Peyer's patch (tissue), 4 donors: ENCODE measurements at regions not wholly inside any gene's neighbourhood (a gene's known extent, or its start where the extent isn't known, plus 50 kb on each side); places are given as distances from the start of the nearest gene placed in this dataset.

Experiments used
- CTCF ChIP-seq, 6 experiments: fragments of 450-650 bp in 4 of 6; fragments of 200-600 bp in 2 of 6; sonication (generic) in 1 of 6; IDR thresholded peaks; one replicate each; pipeline ENCODE4 v1.5.1; 2017 to 2019; ENCODE audit warnings: antibody characterized with exemption in 6 of 6, mild to moderate bottlenecking in 3 of 6, moderate library complexity in 1 of 6
- POLR2A ChIP-seq, 2 donors: fragments of 450-650 bp; IDR thresholded peaks; one replicate each; pipeline ENCODE4 v1.5.1; 2017; ENCODE audit warnings: antibody characterized with exemption in 2 of 2, mild to moderate bottlenecking in 2 of 2, moderate library complexity in 2 of 2

- TF ChIP-seq CTCF (IDR thresholded peaks at IDR 0.05) = no peak
- no peak for TF ChIP-seq POLR2A (IDR thresholded peaks at IDR 0.05)
Measured at GRCh38 chr10:78250313-78251015, 216.8 kb downstream of the RPS24 start.
